A549 (cell line): ENCODE measurements at regions not wholly inside any gene's neighbourhood (a gene's known extent, or its start where the extent isn't known, plus 50 kb on each side); places are given as distances from the start of the nearest gene placed in this dataset.

ENCODE experiments used
- ATAC-seq, 2 experiments: fragments of 200-7000 bp in 1 of 2; fragments of >200 bp in 1 of 2; cut with Nextera tagmentation in 1 of 2; cut with Tn5 transposase in 1 of 2; 3 replicates each; pipeline versions ENCODE4 v1.8.0 to v1.9.1; 2018 to 2020; ENCODE audit warnings: mild to moderate bottlenecking in 1 of 2, moderate library complexity in 1 of 2
- CTCF ChIA-PET: fragments of 300-600 bp; sonication (Branson Sonifier 250); formaldehyde crosslinking; extraction: SDS; loops from one replicate; lab custom pipeline; 2021; ENCODE audit warnings: antibody characterized with exemption, inconsistent platforms; lab: Yijun Ruan, JAX
- POLR2A ChIA-PET: fragments of 350-600 bp; formaldehyde crosslinking; extraction: SDS; loops from one replicate; lab custom pipeline; 2021; ENCODE audit warnings: antibody characterized with exemption, inconsistent platforms; lab: Yijun Ruan, JAX
- DNase-seq, 2 experiments: peaks; one replicate each; pipeline versions ENCODE4 v3.0.0 to v3.0.0-alpha.2; 2011 to 2016; ENCODE audit warnings: low read depth in 1 of 2, low spot score in 1 of 2
- FAIRE-seq: peaks from 2 replicates; lab custom pipeline; 2011; peaks lifted over from hg19 to GRCh38; lab: Jason Lieb, UNC
- H3K27ac ChIP-seq, 2 experiments: fragments of >200 bp; sonication (Bioruptor Twin); formaldehyde crosslinking; 3 replicates each; pipeline ENCODE4 v1.5.1; 2016 to 2017
- H3K4me1 ChIP-seq: fragments of >200 bp; sonication (Bioruptor Twin); formaldehyde crosslinking; 3 replicates; pipeline ENCODE4 v1.6.1; 2016
- H3K4me2 ChIP-seq: fragments of >200 bp; sonication (Bioruptor Twin); formaldehyde crosslinking; 3 replicates; pipeline ENCODE4 v1.6.1; 2016
- H3K4me3 ChIP-seq: fragments of >200 bp; sonication (Bioruptor Twin); formaldehyde crosslinking; 3 replicates; pipeline ENCODE4 v1.5.1; 2016
- H3K9me3 ChIP-seq: fragments of >200 bp; sonication (Bioruptor Twin); formaldehyde crosslinking; 3 replicates; pipeline ENCODE4 v1.6.1; 2016
- BCL3 ChIP-seq: fragments of >200 bp; sonication (Bioruptor Twin); formaldehyde crosslinking; IDR thresholded peaks from 3 replicates; pipeline ENCODE4 v1.6.1; 2016
- CBX2 ChIP-seq: fragments of 200-600 bp; sonication (generic); IDR thresholded peaks from 2 replicates; pipeline ENCODE4 v1.6.1; 2016; ENCODE audit warnings: low read depth, mild to moderate bottlenecking, borderline replicate concordance
- CEBPB ChIP-seq, 2 experiments: fragments of >200 bp in 1 of 2; sonication (Bioruptor Twin) in 1 of 2; formaldehyde crosslinking in 1 of 2; IDR thresholded peaks; 2 replicates each; pipeline ENCODE4 v1.6.1; 2012 to 2016
- CHD2 ChIP-seq: fragments of 150-350 bp; IDR thresholded peaks from 2 replicates; pipeline ENCODE4 v1.6.1; 2014; ENCODE audit warnings: low read length; ENCODE audit not compliant: partially characterized antibody
- CTCF ChIP-seq: fragments of >200 bp; sonication (Bioruptor Twin); formaldehyde crosslinking; IDR thresholded peaks from 3 replicates; pipeline ENCODE4 v1.5.1; 2016
- FOSL2 ChIP-seq, 2 experiments: fragments of 450-650 bp in 1 of 2; fragments of >200 bp in 1 of 2; sonication (Bioruptor Twin) in 1 of 2; formaldehyde crosslinking; IDR thresholded peaks; 2 replicates each; pipeline versions ENCODE4 v1.5.0 to v1.6.1; 2016 to 2020; ENCODE audit warnings: mild to moderate bottlenecking in 1 of 2, moderate library complexity in 1 of 2
- HMGXB4 ChIP-seq: fragments of 250-450 bp; sonication (Bioruptor Pico); IDR thresholded peaks from 2 replicates; pipeline ENCODE4 v1.5.0; 2021; ENCODE audit warnings: mild to moderate bottlenecking, moderate library complexity, borderline replicate concordance
- KDM1A ChIP-seq: fragments of 200-600 bp; sonication (generic); IDR thresholded peaks from 2 replicates; pipeline ENCODE4 v1.6.1; 2016; ENCODE audit warnings: low read depth, mild to moderate bottlenecking
- MAFK ChIP-seq: fragments of 450-650 bp; IDR thresholded peaks from 2 replicates; pipeline ENCODE4 v1.6.1; 2014; ENCODE audit not compliant: partially characterized antibody
- MAZ ChIP-seq: fragments of 150-350 bp; IDR thresholded peaks from 2 replicates; pipeline ENCODE4 v1.6.1; 2014; ENCODE audit warnings: antibody characterized with exemption, low read depth, low read length, borderline replicate concordance
- MYC ChIP-seq: IDR thresholded peaks from 2 replicates; pipeline ENCODE4 v1.6.1; 2012; ENCODE audit warnings: mild to moderate bottlenecking, inconsistent platforms, low read length, improper control_type of control experiment, borderline replicate concordance
- NFE2L2 ChIP-seq: fragments of 150-350 bp; conservative IDR thresholded peaks from 2 replicates; pipeline ENCODE4 v1.6.1; 2014; ENCODE audit warnings: low read length
- NR3C1 ChIP-seq: fragments of >200 bp; sonication (Bioruptor Twin); formaldehyde crosslinking; IDR thresholded peaks from 3 replicates; pipeline ENCODE4 v1.6.1; 2017
- RARB ChIP-seq: fragments of 250-450 bp; sonication (Bioruptor Pico); IDR thresholded peaks from 2 replicates; pipeline ENCODE4 v1.8.0; 2021; ENCODE audit warnings: mild to moderate bottlenecking, moderate library complexity
- USF2 ChIP-seq: fragments of 450-650 bp; IDR thresholded peaks from 2 replicates; pipeline ENCODE4 v1.6.1; 2014; ENCODE audit warnings: antibody characterized with exemption
- ZFP36 ChIP-seq: fragments of 450-650 bp; IDR thresholded peaks from 2 replicates; pipeline ENCODE4 v1.6.1; 2014; ENCODE audit warnings: borderline replicate concordance; ENCODE audit not compliant: partially characterized antibody
- WGBS: methylation state at CpG from one replicate; pipeline ENCODE4 v1.1.6; 2017; ENCODE audit errors: missing lambda C conversion rate; 5-methylcytosine and 5-hydroxymethylcytosine counted together

GRCh38 chr3:29169451-29169850 lies 111.4 kb upstream of the RBMS3 start:
- 50% methylated on average over 3 of the region's 3 CpGs for WGBS
- FAIRE-seq = no peak
- TF ChIP-seq ZFP36 = no peak
- no peak for TF ChIP-seq CTCF
- TF ChIP-seq CHD2 = no peak
- TF ChIP-seq CEBPB (IDR thresholded peaks at IDR 0.05) = no peak
- TF ChIP-seq CBX2 = no peak
- no peak for TF ChIP-seq MAFK
- TF ChIP-seq HMGXB4 (CRISPR knock-in tag) = no peak
- TF ChIP-seq, all 56 proteins: peak for 0

GRCh38 chr3:29171043-29171990 lies 109.6 kb upstream of the RBMS3 start:
- Histone ChIP-seq H3K9me3 (no peaks in the 10 kb centered on the region; the same call in 2 of the 3 replicates), H3K4me1 (0 out of 3 replicates have a peak, but pooled peaks cover 2% of the 10 kb centered on the region), H3K4me3 (no peak overlapping the region), H3K27ac (no peak overlapping the region), H3K4me2 (0 out of 3 replicates have a peak overlapping the region, but pooled peaks have one; percentile 8)
- 48% methylated on average over 6 of the region's 6 CpGs for WGBS
- TF ChIP-seq NFE2L2 = no peak
- TF ChIP-seq BCL3 = no peak
- TF ChIP-seq MAZ = no peak
- TF ChIP-seq FOSL2 (IDR thresholded peaks at IDR 0.05) = no peak
- no peak for TF ChIP-seq FOSL2 (CRISPR knock-in tag; IDR thresholded peaks at IDR 0.05)
- no peak for TF ChIP-seq KDM1A
- TF ChIP-seq NR3C1 = no peak
- no peak for TF ChIP-seq MYC
- TF ChIP-seq MAFK = no peak
- TF ChIP-seq USF2 = no peak
- no peak for TF ChIP-seq RARB (CRISPR knock-in tag)
- FAIRE-seq (no peak), DNase-seq (no peak), ATAC-seq (peak in 1 of 2 experiments; percentile 41; a peak in 1 of 6 replicates)
- POLR2A ChIA-PET = no interaction called here
- CTCF ChIA-PET = no interaction called here

More at GRCh38 chr3:29169451-29169850, 111.4 kb upstream of the RBMS3 start:
- ChIA-PET POLR2A (no interaction called here), CTCF (no interaction called here)
- DNase-seq = no peak
- no peak for ATAC-seq
- 0 out of 3 replicates have a peak, but pooled peaks cover 2% of the 10 kb centered on the region for H3K4me1 ChIP-seq
- H3K4me3 ChIP-seq = no peak overlapping the region
- H3K9me3 ChIP-seq = no peaks in the 10 kb centered on the region
- no peak overlapping the region for H3K4me2 ChIP-seq
- H3K27ac ChIP-seq = no peak overlapping the region
